Activated B cell treated with CpG ODN at 0.5 μM for 24 hours (primary cell): ENCODE measurements at regions not wholly inside any gene's neighbourhood (a gene's known extent, or its start where the extent isn't known, plus 50 kb on each side); places are given as distances from the start of the nearest gene placed in this dataset.

Experiments used
- ATAC-seq: fragments of 200-7000 bp; cut with Tn5 transposase; one replicate; pipeline ENCODE4 v1.10.0; 2021; ENCODE audit warnings: low read depth, mild to moderate bottlenecking, moderate library complexity
- CTCF ChIA-PET: fragments of 350-600 bp; sonication (Branson Sonifier 250); formaldehyde crosslinking; loops from one replicate; lab custom pipeline; 2021; ENCODE audit warnings: antibody characterized with exemption; lab: Charles Lee
- POLR2A ChIA-PET: fragments of 350-600 bp; sonication (Branson Sonifier 250); formaldehyde crosslinking; loops from one replicate; lab custom pipeline; 2021; ENCODE audit warnings: antibody characterized with exemption; lab: Charles Lee
- DNase-seq: peaks from one replicate; pipeline ENCODE4 v3.0.0; 2022
- H3K27ac Mint-ChIP-seq: one replicate; pipeline ENCODE4 v1.8.0; 2020; ENCODE audit warnings: mixed read lengths
- H3K27me3 Mint-ChIP-seq: one replicate; pipeline ENCODE4 v1.8.0; 2021; ENCODE audit warnings: mixed read lengths
- H3K36me3 Mint-ChIP-seq: one replicate; pipeline ENCODE4 v1.8.0; 2021; ENCODE audit warnings: low read depth, mixed read lengths
- H3K4me1 Mint-ChIP-seq: one replicate; pipeline ENCODE4 v1.8.0; 2021; ENCODE audit warnings: mixed read lengths
- H3K4me3 Mint-ChIP-seq: one replicate; pipeline ENCODE4 v1.8.0; 2020; ENCODE audit warnings: mild to moderate bottlenecking, mixed read lengths
- H3K9me3 Mint-ChIP-seq: one replicate; pipeline ENCODE4 v1.8.0; 2020; ENCODE audit warnings: mixed read lengths
- CTCF ChIP-seq: fragments of 200-600 bp; IDR thresholded peaks from one replicate; pipeline ENCODE4 v1.8.0; 2022; ENCODE audit warnings: antibody characterized with exemption, mild to moderate bottlenecking
- intact Hi-C: fragments of 100-400 bp; cut with micrococcal nuclease; formaldehyde crosslinking; loops from one replicate; pipeline ENCODE4 v1.15.1; 2024

DNA sequence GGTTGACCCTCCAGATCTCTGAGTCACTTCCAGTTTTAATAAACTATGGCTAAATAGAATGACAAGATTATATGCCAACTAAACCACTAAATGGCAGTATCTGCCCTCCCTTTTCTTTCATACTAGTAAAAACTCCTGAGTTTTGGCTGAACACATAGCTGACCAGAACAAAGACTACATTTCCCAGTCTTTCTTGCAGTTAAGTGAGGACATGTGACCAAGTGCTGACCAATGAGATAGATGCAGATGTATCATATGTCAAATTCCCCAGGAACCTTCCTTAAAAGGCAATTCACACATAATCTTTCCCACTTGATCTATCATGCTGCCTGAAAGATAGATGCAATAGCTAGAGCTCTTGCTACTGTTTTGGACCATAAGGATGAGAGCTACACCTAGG, 191.3 kb downstream of the SHOX2 start:
- POLR2A ChIA-PET = no interaction called here
- Mint-ChIP-seq H3K27me3 (no peaks in the 10 kb centered on the region), H3K27ac (no peak overlapping the region), H3K9me3 (no peaks in the 10 kb centered on the region), H3K4me3 (no peak overlapping the region), H3K4me1 (no peaks in the 10 kb centered on the region), H3K36me3 (no peaks in the 10 kb centered on the region)
- ATAC-seq (no peak), DNase-seq (no peak)
- TF ChIP-seq CTCF = no peak
- CTCF ChIA-PET = no interaction called here
- intact Hi-C loops = no loop called here

DNA sequence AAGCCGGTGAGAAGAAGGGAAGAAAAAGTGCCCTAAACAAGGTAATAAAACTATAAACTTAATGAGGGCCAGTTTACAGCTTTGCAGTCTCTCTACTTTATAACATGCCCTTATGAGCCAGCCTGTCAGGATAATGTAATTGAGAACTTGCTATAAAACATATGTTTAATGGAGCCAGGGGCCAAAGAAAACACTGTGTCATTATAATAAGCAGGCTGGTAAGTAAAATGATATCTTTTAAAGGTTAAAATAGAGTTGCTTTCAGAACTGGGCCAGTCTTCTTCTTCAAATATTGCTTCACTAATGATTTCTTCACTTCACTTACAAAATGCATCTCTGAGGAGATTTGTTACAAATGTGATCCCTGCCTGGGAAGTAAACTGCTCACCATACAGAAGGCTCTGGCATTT, 192.5 kb downstream of the SHOX2 start:
- H3K36me3 Mint-ChIP-seq = no peaks in the 10 kb centered on the region

DNA sequence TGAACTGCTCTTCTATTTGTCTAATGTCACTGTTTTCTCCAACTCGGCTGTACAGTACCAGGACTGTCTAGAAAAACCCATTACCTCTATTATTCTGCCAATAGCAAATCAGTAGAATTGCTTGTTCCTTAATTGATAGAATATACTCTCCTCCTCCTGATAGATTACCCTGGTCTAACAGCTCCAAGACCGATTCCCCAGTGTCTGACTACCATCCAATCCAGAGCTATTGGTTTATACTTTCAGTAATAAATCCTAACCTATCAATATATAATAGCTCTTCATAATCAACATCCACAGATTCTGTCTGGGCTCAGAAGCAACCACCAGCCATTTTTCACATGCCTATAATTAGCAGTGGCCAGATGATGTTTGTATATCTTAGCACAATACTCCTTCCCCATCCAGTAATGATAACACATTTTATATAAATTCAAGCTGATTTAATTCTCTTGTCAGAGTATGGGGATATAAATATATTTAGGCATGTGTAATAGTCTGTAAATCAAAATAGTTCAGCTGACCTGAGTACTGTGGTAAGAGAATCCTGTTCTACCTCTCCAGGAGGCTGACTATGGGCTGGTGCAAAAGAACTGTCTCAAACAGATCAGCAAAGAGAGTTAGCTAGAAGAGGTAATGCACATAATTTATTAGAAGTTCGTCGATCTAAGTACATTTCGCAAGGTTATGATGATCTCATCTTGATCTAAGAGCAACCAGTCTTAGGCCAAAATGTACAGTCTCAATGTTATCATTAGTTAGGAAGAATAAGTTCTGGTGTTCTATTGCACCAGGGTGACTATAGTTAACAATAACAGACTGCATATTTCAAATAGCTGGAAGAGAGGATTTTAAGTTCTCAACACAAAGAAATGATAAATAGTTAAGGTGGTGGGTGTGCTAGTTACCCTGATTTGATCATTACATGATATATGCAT, 193.4 kb downstream of the SHOX2 start:
- H3K9me3 Mint-ChIP-seq = no peaks in the 10 kb centered on the region
- intact Hi-C loops = no loop called here
- no peak for ATAC-seq
- CTCF ChIA-PET = no interaction called here
- H3K36me3 Mint-ChIP-seq = no peaks in the 10 kb centered on the region
- H3K4me1 Mint-ChIP-seq = no peaks in the 10 kb centered on the region
- no peak overlapping the region for H3K27ac Mint-ChIP-seq
- H3K27me3 Mint-ChIP-seq = no peaks in the 10 kb centered on the region
- TF ChIP-seq CTCF = no peak
- no peak for DNase-seq
- H3K4me3 Mint-ChIP-seq = no peak overlapping the region
- POLR2A ChIA-PET = no interaction called here

More for the DNA sequence above, 192.5 kb downstream of the SHOX2 start:
- Mint-ChIP-seq H3K27ac (no peak overlapping the region), H3K27me3 (no peaks in the 10 kb centered on the region), H3K4me1 (no peaks in the 10 kb centered on the region), H3K9me3 (no peaks in the 10 kb centered on the region), H3K4me3 (no peak overlapping the region)
- DNase-seq = no peak
- ChIA-PET CTCF (no interaction called here), POLR2A (no interaction called here)
- no peak for ATAC-seq
- TF ChIP-seq CTCF = no peak
- intact Hi-C loops = no loop called here

- no peak for ATAC-seq
- ChIA-PET CTCF (no interaction called here), POLR2A (no interaction called here)
Measured at GRCh38 chr3:157906627-157907026, 199.6 kb downstream of the SHOX2 start.

More at GRCh38 chr3:157906627-157907026, 199.6 kb downstream of the SHOX2 start:
- Mint-ChIP-seq H3K9me3 (peaks cover 5% of the 10 kb centered on the region), H3K27me3 (no peaks in the 10 kb centered on the region), H3K4me3 (no peak overlapping the region), H3K36me3 (no peaks in the 10 kb centered on the region), H3K4me1 (no peaks in the 10 kb centered on the region), H3K27ac (no peak overlapping the region)
- no peak for TF ChIP-seq CTCF
- intact Hi-C loops = no loop called here
- no peak for DNase-seq
